AG08396 (cell line): ENCODE measurements at regions not wholly inside any gene's neighbourhood (a gene's known extent, or its start where the extent isn't known, plus 50 kb on each side); places are given as distances from the start of the nearest gene placed in this dataset.

ENCODE experiments used
- DNase-seq: peaks from one replicate; pipeline ENCODE4 v3.0.0; 2012; ENCODE audit warnings: low spot score, mixed read lengths

- DNase-seq: no peak
Observed at GRCh38 chr4:133869486-133869885, 332.1 kb downstream of the PABPC4L start.

GRCh38 chr4:133868856-133869255 lies 332.7 kb downstream of the PABPC4L start:
- no peak for DNase-seq

DNA sequence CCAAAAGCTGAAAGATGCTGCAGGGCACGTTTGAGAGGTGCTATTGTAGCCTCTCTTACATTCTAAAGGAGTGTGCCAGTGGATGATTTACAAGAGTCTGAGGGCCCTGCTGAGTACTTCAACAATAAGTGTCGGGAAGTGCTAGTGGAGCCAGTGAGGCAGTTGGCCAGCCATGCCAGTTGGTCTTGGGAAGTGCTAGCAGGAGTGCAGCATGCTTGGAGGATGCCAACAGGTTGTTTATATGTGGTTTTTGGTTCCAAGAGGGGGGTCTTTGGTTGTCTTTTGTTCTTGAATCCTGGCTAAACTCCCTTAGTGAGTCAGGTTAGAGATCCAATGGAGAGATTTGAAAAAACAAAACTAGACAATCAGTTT lies 335.3 kb downstream of the PABPC4L start:
- no peak for DNase-seq

DNA sequence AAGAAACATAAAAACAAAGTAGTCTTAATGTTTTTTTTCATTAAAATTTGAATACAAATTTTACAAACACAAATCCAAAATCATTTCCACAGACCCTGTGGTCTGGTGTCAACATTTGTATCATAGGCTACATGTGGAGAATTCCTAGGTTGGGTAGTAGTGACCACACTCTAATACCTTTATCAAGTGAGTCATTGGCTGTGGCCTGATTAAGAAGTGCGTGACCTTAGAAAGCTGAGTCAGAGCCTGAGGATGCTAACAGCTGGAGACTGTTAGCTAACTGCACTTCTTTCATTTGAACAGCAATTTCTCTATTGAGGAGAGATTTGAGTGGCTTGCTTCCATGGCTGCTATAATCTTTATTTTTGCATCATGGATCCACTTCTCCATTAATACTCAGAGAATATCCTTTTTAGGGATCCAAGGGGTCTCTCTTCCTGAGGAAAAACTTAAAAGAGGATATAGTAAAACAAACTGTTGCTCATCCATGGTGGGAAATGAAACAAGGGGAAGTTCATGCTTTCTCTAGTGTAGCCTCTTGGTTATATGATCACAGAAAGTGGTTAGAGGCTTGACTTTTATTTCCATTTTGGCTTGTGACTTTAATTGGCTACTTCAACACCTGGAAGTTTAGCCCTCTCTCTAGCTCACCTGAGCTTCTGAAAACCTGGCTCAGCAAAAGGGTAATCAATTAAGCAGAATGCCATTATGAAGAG lies 335.8 kb downstream of the PABPC4L start:
- peak; percentile 68 for DNase-seq

DNA sequence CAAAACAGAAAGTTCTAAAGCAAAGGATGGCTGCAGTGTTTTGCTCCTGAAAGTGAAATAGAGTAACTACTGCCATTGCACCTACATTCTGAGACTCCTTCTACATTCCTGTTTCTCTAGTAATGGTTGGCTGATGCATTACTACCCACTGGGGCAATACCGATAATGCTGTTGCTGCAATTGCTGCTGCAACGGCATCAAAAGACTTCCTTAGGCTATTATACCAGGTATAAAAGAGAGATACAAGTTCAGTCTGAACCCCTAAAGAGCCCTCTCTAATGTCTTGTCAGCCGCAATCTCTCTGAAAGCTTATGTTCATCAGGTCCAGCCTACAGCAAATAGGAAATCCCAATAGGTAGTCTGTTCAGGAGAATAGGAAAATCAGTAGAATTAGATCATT lies 338.4 kb downstream of the PABPC4L start:
- no peak for DNase-seq

DNA sequence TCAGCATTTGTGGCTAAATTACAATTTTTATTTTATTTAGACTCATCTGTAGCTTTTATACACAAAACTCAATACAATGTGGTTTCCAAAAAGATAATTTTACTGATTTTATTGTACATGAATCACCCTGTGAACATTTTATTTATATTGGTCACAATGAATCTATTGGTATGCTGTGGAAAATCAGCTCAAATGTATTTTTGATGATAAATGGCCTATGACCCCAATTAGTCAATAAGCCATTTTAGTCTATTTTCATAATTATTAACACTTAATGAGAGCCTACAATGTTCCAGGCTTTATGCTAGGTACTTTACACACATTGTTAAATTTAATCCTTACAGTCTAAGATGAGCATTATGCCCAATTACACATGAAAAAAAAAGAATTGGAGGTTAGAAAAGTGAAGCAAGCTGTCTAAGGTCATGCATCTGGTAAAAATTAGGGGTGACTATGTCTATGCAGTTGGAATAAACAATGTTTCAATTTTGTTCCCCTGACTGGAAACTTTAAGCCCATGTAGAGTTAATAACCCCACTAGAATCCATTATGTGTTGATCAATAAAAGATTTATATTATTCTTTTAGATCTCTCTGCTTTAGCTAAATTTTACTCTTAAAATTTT lies 344.7 kb downstream of the PABPC4L start:
- DNase-seq: no peak

- no peak for DNase-seq
Observed at GRCh38 chr4:133855001-133855400, 346.6 kb downstream of the PABPC4L start.

DNA sequence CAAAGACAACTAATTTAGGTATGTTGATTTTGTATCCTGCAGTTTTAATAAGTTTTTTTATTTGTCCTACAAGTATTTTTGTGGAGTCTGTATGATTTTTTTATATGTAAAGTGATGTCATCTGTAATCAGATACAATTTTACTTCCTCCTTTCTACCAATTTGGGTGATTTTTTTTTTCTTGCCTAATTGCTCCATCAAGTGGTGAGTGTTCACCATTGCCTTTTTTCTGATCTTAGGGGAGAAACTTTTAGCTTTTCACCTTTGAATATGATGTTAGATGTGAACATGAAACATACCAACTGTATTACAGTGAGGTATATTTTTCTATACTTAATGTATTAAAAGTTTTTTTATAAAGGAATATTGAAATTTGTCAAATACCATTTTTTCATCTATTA lies 362.3 kb downstream of the PABPC4L start:
- no peak for DNase-seq

- DNase-seq: no peak
Observed at GRCh38 chr4:133823177-133823576, 378.4 kb downstream of the PABPC4L start.

GRCh38 chr4:133812954-133813353 lies 388.6 kb downstream of the PABPC4L start:
- no peak for DNase-seq

- no peak for DNase-seq
Observed at GRCh38 chr4:133812236-133812635, 389.4 kb downstream of the PABPC4L start.

GRCh38 chr4:133808151-133808550 lies 393.4 kb downstream of the PABPC4L start:
- DNase-seq: no peak

DNA sequence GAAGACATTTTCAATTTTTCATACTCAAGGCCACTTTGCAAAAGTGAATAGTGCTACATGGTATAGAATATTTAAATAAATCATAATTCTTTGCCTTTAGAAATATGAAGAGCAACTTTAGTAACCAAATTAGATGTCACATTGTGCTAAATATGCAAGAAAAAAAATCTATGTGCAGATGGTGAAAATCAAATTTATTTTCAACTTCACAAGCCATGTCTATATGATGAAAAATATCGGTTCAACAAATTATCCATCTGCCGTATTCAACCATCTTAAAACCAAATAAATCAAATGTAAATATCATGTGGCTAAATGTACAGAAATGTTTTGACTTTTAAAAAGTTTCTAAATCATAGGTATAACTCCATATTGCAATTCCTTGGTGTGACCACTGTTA lies 398.2 kb downstream of the PABPC4L start:
- DNase-seq: no peak

GRCh38 chr4:133802359-133803140 lies 399.0 kb downstream of the PABPC4L start:
- no peak for DNase-seq

DNA sequence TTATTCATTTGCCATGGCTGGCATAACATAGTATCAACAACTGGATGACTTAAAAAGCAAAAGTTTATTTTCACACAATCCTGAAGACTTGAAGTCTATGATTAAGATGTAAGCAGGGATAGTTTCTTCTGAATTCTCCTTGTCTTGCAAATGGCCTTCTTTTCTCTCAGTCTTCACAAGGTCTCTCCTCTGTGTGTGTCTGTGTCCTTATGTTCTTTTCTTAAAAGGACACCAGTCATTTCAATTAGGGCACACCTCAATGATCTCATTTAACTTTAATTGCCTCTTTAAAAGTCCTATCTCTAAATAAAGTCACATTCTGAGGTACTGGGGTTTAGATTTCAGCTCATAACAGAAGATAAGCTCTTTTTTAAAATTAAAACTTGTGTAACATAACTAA lies 399.7 kb downstream of the PABPC4L start:
- DNase-seq: no peak

- DNase-seq: no peak
Observed at GRCh38 chr4:133800966-133801365, 400.6 kb downstream of the PABPC4L start.

- no peak for DNase-seq
Observed at GRCh38 chr4:133799717-133800315, 401.8 kb downstream of the PABPC4L start.

- DNase-seq: no peak
Observed at GRCh38 chr4:133777661-133778060, 423.9 kb downstream of the PABPC4L start.

GRCh38 chr4:133776961-133777360 lies 424.6 kb downstream of the PABPC4L start:
- no peak for DNase-seq

DNA sequence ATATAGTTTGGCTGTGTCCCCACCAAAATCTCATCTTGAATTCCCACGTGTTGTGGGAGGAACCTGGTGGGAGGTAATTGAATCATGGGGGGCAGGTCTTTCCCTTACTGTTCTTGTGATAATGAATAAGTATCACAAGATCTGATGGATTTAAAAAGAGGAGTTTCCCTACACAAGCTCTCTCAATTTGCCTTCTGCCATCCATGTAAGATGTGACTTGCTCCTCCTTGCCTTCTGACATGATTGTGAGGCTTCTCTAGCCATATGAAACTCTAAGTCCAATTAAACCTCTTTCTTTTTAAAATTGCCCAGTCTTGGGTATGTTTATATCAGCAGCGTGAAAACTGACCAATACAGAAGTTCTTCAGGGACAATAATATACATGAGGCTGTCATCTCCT lies 425.1 kb downstream of the PABPC4L start:
- no peak for DNase-seq

DNA sequence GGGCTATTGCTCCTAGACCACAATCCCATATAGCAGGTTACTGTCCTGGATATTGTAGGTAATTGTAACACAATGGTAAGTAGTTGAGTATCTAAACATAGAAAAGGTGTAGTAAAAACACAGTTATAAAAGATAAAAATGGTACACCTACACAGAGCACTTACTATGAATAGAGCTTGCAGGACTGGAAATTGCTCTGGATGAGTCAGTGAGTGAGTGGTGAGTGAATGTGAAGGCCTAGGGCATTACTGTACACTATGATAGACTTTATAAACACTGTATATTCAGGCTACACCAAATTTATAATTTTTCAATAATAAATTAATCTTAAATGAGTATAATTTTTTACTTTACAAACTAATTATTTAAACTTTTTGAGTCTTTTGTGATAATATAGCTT lies 425.7 kb downstream of the PABPC4L start:
- DNase-seq: no peak

DNA sequence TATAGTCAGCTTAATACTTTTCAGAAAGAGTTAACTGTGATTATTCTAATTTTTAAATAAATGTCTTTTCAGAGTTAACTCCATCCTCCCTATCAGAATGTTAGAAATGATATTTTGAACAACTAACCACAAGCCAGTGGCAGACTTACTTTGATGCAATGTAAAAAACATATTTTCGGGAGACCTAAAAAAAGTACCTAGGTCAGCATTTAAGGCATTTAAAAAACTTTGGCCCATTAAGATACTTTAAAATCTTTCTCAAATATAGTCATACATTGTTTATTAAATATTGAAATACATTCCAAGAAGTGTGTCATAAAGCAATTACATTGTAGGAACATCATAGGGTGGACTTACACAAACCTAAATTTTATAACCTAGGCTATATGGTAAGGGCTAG lies 426.1 kb downstream of the PABPC4L start:
- no peak for DNase-seq

- DNase-seq: no peak
Observed at GRCh38 chr4:133759428-133759827, 442.2 kb downstream of the PABPC4L start.
